GM19438 (cell line): ENCODE measurements at regions not wholly inside any gene's neighbourhood (a gene's known extent, or its start where the extent isn't known, plus 50 kb on each side); places are given as distances from the start of the nearest gene placed in this dataset.
"Not testable (repeated sequence)": the region's sequence is repeated elsewhere in the genome, so short reads cannot be mapped to it uniquely, and the experiment has no call there.

Experiments used
- ATAC-seq: cut with Tn5 transposase; IDR thresholded peaks from one replicate; pipeline ENCODE4 v1.9.1; 2021; ENCODE audit warnings: low read depth; ENCODE audit not compliant: unreplicated experiment

DNA sequence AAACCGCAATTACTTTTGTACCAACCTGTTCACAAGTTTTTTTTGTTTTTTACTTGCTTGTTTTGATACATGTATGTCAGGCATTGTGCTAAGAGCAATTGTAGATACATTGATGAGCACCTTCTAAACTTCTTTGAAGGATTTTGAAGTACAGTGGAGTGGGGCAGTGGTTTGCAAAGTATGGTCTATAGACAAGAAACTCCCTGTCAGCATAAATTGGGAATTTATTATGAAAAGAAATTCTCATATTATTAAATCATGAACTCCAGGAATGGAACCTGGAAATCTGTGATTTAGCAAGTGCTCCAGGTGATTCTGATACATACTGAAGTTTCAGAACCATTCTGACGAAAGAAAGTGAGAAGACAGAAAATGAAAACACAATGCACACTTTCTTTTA, 733.4 kb downstream of the C4orf33 start:
- ATAC-seq = no peak

DNA sequence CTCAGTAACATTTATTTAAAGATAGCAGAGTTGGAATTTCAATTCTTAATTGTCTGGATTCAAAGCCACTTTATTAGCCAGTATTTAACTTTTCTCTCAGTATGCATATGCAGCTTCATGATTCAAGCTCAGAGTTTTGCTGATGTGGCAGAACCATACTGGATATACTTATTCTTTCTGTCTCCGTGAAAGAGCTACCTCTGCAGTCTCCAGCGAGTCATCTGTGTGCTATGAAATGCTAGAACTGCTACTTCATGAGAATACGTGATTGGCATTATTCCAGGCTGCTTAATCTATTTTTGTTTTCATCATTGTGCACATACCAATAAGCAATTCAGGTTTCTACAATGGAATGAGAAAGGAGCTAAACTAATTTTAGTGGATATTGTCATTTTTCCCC, 743.7 kb downstream of the C4orf33 start:
- no peak for ATAC-seq

DNA sequence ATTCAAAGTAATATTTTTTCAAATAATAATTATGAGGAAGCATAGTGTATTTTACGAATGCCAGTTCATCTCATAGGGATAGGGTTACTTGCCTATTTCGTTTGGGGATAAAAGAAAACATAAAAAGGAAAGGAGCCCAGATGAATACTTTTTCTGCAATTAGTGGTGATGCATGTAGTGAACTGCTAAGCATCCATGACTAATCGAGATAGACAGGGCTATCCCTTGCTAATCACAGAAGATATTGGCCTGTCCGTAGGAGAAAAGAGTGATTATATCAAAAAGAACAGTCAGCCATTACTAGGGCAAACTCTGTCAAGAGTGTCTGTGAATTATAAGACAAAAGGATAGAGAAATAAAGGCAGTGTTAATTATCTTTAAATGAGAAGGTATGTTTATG, 746.1 kb downstream of the C4orf33 start:
- ATAC-seq = no peak

DNA sequence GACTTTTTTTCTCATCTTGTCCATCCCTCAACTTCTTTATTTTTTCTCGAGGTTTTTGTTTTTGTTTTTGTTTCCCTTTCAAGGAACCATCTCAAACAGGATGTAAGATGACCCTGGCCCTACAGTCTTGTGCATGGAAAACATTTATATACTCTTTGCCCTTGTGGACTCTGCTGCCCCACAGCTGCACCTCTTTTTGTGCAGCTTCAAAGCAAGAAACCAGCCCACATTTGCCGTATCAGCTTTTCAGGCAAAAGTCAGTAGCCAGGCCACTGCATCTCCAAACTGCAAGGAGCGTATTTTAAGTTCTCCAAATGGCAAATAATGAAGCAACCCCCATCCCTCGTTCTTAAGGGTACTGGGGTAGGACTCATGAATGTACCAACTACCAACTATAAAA, 756.5 kb downstream of the C4orf33 start:
- ATAC-seq = no peak

DNA sequence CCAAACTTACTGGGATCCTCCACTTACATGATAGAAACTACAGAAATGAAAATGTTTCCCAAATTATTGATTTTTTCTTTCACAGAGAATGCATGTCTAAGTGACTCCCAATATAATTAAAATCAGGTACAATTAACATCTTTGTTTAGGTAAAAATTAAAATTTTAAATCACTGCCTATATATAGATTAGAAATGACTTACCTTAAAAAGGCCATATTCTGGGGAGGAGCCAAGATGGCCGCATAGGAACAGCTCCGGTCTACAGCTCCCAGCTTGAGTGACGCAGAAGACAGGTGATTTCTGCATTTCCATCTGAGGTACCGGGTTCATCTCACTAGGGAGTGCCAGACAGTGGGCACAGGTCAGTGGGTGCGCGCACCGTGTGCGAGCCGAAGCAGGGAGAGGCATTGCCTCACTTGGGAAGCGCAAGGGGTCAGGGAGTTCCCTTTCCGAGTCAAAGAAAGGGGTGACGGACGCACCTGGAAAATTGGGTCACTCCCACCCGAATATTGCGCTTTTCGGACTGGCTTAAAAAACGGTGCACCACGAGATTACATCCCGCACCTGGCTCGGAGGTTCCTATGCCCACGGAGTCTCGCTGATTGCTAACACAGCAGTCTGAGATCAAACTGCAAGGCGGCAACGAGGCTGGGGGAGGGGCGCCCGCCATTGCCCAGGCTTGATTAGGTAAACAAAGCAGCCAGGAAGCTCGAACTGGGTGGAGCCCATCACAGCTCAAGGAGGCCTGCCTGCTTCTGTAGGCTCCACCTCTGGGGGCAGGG, 757.9 kb downstream of the C4orf33 start:
- not testable (repeated sequence) for ATAC-seq

DNA sequence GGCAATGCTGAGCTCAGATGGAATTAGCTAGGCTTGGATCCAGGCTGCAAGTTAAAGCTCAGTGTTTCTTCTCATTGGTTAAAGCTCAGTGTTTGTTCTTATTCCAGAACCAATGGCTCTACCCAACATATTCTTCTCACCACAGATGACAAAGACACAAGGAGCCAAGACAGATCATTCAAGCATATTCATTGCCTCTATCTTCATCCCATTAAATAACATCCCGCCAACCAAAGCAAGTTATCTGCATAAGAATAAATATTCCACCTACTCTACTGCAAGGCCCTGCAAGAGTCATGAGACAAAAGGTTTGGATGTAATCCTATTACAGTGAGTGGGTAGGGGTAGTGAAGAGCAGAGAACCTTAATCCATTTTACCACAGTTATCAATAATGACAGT, 766.5 kb downstream of the C4orf33 start:
- no peak for ATAC-seq

DNA sequence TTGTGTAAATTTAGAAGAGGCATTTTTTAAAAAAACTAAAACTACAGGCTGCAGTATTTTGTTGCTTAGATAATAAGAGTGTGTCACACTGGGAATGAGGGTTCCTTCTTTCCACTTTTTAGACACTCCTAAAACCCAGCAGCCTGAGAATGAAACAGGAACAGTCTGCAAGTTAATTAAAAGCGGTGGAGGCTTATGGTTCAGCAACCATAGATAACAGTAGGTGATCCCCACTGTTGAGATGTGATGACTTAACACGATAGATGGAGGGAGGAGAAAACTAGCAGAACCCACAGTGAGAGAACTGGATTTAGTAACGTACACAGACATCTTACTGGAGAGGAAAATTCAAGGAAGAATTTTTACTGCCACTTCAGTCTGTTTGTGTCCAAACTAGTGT, 767.3 kb downstream of the C4orf33 start:
- ATAC-seq = no peak

DNA sequence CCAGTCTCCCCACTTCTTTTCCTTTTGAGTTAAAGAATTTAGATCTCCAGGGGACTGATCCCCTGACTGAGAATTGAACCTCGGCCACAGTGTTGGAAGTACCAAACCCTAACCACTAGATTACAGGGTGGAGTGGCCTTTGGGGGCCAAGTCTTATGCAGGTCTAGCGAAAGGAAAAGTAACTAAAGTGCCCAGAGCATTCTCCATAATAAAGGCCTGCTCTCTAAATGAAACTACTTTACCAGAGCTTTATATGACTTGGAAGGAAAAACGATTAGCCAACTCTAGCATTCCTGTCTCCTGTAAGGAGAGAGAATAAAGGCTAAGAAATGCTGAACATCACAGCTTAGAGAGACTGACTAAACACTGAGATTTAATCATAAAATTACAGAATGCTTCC, 788.0 kb downstream of the C4orf33 start:
- no peak for ATAC-seq

DNA sequence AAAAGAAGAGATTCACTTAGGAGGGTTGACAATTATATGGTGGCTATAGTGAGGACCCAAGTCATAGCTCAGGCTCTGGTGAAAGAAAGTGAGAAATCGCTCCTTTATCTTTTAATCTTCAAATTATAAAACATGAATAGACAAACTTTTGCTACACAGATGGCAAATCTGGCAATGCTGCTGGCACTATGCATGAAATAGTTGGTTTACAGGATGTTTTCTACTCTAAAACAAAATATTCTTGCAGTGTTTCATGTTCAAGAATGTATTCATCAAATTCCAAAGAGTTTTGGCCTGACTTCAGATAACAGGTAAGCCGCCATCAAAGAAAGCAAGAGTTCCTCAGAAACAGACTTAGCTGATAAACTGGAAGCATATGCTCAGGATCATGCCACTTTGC, 801.2 kb downstream of the C4orf33 start:
- ATAC-seq = no peak

DNA sequence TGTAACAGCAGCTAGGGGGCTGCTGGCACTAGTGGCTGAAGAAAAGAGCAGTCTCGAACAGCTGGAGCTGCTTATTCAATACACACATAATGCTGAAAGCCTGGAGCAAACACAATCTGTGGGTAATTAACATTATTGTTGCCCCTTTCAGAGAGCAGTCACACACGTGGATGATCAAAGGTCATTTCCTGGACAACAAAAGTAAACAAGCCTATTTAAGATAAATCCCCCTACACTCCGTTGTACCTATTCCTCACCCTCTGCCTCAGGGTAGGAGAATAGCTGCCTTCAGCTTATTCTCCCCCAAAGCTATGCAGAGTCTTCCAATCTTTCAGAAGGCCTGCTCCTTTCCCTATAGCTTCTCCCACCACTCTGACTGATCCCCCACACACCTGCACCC, 803.9 kb downstream of the C4orf33 start:
- no peak for ATAC-seq

DNA sequence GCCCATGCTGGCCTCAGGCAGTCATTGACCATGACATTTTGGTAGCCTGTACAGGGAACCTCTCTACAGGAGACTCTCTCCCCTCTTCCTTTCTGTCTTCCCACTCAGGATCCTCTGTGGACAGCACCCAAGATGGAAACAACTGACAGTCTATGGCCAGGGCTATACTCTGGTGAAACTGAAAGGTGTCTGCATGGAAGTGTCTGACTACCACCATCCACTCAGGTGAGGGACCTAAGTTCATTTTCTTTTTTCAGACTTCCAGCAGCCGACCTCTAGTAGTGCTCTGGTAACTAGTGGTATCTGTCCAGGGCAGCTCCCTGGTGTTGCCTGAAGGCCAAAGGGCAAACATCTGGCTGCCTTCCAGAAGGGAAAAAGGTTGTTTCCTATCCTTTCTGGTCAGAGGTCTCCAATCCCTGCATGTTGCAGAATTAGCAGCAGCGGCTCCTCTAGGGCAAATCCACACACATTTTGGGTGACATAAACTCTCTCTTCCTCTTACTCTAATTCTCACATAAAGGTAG, 804.5 kb downstream of the C4orf33 start:
- no peak for ATAC-seq

DNA sequence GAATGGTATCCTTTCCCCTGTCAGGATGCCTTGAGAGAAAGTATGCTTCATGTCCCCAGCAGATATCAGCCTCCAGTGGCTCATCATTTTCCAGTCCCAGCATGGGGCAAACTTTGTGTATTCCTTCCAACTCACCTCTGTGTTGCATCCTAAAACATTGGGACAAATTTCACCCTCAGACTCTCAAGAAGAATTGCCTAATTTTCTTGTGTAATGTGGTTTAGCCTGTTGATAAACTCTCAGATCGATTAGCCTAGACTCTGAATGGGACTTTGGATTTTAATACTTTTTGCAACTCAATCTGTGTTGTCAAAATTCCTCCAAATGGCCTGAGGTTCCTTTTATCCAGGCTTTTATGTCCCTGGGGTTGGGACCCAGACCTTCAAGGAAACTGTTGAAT, 805.3 kb downstream of the C4orf33 start:
- no peak for ATAC-seq

DNA sequence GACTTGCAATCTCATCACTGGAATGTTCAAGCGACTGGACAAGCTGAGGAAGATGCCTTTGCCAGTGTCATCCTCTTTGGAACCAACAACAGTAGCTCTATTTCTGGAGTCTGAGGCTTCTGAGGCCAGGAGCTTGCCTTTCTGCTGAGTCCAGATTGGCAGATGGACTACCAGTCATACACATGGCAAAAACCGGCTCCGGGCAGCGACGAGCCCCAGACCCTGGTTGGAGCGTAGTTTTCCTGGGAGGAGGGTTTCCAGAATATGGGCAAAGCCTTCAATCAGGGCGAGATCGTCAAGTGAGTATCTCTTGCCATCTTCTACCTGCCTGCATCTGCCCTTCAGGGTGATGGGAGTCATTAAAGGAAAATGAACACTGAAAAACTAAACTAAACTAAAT, 807.9 kb downstream of the C4orf33 start:
- no peak for ATAC-seq

DNA sequence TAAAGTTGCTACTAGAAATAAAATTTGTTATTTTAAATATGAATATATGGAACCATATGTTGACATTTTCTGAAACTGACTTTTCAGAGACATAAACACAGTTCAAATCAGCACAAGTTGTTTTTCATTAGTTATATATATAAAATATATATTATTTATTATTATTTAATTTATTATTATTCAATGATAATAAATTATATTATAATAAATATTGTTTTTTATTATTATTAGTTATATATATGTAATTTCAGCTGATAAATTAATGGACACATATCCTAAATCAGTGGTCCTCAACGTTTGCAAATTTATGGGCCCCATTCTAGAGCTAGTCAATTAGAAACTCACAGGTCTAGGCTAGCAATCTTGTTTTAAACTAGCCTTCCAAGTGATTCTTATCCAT, 809.3 kb downstream of the C4orf33 start:
- ATAC-seq = no peak

DNA sequence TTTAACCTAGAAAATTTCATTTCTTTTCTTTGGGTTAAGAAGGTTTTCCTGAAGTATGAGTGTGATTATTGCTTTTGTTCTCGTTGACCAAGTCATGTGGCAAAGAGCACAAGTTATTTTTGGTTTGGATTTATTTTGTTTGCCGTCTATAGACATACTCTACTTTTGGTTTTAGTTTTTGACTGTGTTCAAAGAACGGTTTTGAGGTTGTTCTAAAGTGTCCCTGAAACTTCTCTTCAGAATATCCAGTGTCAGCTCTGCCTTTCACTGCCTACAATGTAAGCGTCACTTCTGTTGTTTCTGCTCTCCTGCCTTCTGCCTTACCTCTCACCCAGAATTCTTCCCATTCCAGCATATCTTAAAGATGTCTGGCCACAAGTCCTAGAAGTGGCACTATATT, 812.2 kb downstream of the C4orf33 start:
- no peak for ATAC-seq

DNA sequence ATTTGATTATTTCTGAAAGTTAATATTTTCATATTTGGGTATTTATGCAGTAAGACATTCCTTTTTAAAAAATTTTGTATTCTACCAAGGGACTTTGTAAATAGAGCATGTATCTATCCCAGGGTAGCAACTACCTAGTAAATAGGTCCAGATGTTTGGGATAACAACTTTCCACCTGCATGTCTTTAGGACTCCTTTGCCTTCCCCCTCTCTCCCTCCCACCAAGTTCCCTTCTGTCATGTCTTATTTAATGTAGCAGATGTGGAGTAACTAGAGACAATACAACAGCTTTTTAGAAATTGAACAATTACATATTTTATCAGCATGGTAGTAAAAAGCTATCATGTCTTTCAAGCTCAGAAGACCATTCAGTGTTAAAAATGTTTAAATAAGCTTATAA, 821.0 kb downstream of the C4orf33 start:
- ATAC-seq = no peak

DNA sequence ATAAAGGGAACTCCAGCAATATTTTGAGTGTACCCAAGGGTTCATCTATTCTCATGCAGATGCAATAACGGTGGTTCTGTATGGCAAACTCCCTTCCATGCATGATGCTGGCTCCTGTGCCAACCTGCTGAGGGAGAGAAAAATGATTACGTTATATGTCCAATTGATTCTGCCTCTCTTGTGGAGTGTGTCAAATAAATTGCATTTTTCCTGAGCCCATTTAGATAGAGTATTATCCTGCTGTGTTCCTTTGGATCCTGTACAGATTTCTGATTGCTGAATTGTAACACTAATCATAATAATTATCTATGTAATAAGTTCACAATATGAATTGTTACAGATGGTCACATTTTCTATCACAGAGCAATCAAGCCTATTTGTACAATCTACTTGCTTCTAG, 821.7 kb downstream of the C4orf33 start:
- no peak for ATAC-seq

DNA sequence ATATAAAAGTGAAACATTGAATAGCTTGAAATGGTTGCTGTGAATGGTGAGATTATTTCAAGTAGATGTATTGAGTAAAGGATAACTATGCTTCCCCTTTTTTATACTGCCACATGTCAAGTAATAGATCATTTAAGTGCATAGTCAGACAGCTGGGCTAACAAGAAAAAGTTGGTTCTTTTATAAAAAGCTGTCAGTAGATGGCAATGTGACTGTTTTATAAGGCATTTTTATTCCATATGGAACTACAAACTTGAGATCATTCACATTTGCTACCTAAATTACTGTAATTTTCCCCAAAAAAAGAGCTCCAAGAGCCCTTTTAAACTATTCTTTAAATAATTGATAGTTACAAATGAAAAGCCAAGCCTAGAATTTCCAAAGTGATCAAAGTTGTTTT, 831.0 kb downstream of the C4orf33 start:
- ATAC-seq = no peak

DNA sequence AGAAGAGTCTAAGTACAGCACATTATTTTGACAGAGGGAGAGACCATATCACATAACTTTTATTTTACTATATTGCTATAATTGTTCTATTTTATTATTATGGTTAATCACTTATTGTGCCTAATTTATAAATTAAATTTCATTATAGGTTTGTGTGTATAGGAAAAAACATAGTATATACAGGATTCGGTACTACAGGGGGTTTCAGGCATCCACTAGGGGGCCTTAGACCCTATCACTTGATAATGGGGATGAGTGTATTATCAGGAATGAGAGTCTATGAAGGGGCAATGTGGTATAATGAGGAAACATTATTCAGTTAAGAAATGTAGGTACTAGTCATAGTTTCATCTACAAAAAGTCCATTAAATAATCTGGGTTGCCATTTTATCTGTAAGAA, 833.1 kb downstream of the C4orf33 start:
- peak; percentile 70 for ATAC-seq

DNA sequence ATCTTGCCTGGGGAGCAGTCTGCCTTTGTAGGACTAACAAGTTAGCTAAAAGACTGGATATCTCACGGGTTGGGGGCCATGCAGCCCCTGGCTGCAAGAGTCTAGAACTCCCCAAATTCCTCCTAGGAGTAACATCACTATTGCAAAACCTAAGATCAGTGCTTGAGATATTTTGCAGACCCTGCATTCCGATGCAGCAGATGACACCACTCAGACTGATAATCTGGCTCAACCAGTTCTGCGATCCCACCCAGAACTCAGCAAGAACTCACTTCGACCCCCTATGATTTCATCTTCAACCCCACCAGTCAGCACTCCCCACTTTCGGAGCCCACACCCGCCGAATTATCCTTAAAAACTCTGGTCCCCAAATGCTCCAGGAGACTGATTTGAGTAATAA, 834.0 kb downstream of the C4orf33 start:
- ATAC-seq = no peak

DNA sequence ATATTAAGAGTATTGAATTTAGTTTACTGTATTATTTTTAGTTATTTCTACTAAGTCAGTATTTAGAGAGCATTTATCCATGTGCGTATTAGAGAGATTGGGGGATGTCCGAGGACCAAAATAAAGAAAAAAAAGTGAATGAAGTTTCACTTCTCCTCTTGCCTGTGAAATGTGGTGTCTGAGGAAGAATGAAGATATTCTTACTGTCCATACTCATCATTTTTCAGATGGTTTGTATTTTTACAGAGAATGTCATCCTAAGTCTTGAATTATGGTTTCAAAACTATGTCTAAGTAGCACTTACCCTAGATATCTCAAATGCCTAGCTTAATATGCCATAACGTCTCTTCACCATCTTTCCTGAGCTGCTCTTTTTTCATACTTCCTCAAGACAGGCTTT, 854.3 kb downstream of the C4orf33 start:
- ATAC-seq = no peak

DNA sequence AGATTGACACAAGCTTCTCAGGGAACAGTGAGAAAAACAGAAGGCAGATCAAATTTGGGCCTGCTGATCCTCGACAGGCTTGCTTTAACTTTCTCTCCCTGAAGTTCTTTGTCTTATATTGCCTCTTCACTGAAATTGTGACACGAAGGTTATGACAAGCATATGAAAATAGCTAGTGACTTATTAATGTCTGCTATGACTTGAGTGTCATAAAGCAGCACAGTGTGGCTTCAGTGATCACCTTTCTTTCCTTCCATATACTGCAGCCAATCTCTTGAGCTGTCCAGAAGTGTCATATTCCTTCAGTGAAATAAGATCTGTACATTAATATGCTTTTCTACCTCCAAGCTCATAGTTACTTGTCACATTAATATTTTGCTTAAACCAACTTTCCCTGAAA, 870.2 kb downstream of the C4orf33 start:
- ATAC-seq = no peak

DNA sequence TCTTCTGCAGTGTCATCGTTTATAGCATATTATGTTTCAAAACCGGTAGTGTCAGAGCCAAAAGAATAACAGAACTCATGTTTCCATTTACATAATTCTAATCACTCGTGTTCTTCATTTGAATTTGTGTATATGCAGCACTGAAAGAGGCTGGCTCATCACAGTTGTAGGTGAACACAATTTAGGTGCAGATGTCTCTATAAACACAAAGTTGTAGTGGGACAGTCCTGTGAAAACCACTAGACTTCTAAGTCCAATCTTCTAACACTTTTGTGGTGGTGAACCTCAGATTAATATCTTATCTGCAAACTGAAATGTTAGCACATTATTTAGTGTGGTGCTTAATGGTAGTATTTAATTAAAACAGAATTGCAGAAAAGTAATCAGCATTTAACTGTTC, 872.4 kb downstream of the C4orf33 start:
- no peak for ATAC-seq
